WERI-Rb-1 (cell line): ENCODE measurements at regions not wholly inside any gene's neighbourhood (a gene's known extent, or its start where the extent isn't known, plus 50 kb on each side); places are given as distances from the start of the nearest gene placed in this dataset.

Experiments
- DNase-seq: peaks from one replicate; pipeline ENCODE4 v3.0.0-alpha.2; 2020
- H3K27ac ChIP-seq: fragments of 250-450 bp; sonication (Bioruptor Pico); 2 replicates; pipeline ENCODE4 v1.5.1; 2020; ENCODE audit warnings: mild to moderate bottlenecking, moderate library complexity
- H3K27me3 ChIP-seq: fragments of 250-450 bp; sonication (Bioruptor Pico); 2 replicates; pipeline ENCODE4 v1.5.1; 2021; ENCODE audit warnings: mild to moderate bottlenecking, low read depth, moderate library complexity; ENCODE audit not compliant: insufficient read depth, severe bottlenecking
- H3K36me3 ChIP-seq: fragments of 250-450 bp; sonication (Bioruptor Pico); 2 replicates; pipeline ENCODE4 v1.5.1; 2020; ENCODE audit warnings: mild to moderate bottlenecking, moderate library complexity
- H3K4me3 ChIP-seq: 2 replicates; pipeline ENCODE4 v1.5.1; 2011; ENCODE audit warnings: low read depth, mild to moderate bottlenecking, control low read depth, low read length
- H3K9me3 ChIP-seq: fragments of 250-450 bp; sonication (Bioruptor Pico); 2 replicates; pipeline ENCODE4 v1.5.1; 2021; ENCODE audit warnings: mild to moderate bottlenecking, moderate library complexity; ENCODE audit not compliant: severe bottlenecking
- TF ChIP-seq, protein P1 (sequence below): IDR thresholded peaks from 2 replicates; pipeline ENCODE4 v1.5.1; 2011; ENCODE audit warnings: low read depth, mild to moderate bottlenecking, control low read depth, inconsistent platforms, low read length

DNA sequence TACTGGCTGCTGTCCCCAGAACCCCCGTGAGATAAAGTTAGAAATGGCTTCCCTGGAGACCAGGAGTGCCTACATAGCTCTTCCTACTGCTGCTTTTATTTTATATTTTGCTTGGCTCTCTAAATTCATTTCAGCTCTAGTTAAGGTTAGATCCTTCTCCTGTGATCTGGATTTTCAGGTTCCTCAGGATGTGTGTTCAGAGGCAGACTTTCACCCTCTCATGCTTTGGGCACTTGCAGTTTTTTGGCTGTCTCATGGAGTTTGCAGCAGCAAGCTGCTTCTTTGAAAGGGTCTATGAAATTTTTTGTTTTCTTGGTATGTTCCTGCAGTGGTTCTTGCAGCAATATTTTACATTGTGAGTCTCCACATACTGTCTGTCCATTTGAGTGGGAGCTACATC is 93.3 kb downstream of the ATP23 start:
- no peak for DNase-seq
- Histone ChIP-seq H3K27ac (no peak overlapping the region), H3K36me3 (no peaks in the 10 kb centered on the region), H3K9me3 (peaks cover 7% of the 10 kb centered on the region), H3K4me3 (no peak overlapping the region), H3K27me3 (peaks cover 3% of the 10 kb centered on the region)
- TF ChIP-seq, protein P1, sequence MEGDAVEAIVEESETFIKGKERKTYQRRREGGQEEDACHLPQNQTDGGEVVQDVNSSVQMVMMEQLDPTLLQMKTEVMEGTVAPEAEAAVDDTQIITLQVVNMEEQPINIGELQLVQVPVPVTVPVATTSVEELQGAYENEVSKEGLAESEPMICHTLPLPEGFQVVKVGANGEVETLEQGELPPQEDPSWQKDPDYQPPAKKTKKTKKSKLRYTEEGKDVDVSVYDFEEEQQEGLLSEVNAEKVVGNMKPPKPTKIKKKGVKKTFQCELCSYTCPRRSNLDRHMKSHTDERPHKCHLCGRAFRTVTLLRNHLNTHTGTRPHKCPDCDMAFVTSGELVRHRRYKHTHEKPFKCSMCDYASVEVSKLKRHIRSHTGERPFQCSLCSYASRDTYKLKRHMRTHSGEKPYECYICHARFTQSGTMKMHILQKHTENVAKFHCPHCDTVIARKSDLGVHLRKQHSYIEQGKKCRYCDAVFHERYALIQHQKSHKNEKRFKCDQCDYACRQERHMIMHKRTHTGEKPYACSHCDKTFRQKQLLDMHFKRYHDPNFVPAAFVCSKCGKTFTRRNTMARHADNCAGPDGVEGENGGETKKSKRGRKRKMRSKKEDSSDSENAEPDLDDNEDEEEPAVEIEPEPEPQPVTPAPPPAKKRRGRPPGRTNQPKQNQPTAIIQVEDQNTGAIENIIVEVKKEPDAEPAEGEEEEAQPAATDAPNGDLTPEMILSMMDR: no peak

DNA sequence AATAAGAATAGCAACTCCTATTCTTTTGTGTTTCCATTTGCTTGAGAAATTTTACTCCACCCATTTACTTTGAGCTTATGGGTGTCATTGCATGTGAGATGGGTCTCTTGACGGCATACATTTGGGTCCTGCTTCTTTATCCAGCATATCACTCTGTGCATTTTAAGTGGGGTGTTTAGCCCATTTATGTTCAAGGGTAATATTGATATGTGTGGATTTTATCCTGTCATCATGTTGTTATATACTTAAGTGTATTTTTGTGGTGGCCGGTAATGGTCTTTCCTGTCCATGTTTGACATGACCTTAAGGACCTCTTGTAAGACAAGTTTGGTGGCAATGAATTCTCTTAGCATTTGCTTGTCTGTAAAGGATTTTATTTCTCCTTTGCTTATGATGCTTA is 100.1 kb downstream of the ATP23 start:
- DNase-seq: no peak
- TF ChIP-seq, protein P1: no peak
- H3K9me3 ChIP-seq: no peaks in the 10 kb centered on the region
- no peaks in the 10 kb centered on the region for H3K27me3 ChIP-seq
- no peaks in the 10 kb centered on the region for H3K36me3 ChIP-seq
- no peak overlapping the region for H3K4me3 ChIP-seq
- no peak overlapping the region for H3K27ac ChIP-seq

DNA sequence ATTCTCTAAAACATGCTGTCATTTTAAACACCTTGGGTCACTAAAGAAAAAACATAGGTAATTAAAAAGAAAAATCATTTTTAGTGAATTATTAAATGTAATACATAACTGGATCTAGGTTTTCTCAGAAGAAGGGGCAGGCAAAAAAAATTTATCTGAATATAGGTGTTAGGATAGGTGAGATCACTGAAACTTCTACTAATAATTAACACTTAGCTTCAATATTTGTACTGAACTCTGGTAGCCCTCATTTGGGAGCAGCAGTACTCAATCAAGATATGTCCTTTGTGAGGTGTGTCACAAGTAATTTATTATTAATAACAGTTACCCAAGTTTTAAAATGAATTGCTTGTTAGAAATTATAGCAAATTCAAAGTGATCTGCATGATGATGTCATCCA is 103.6 kb downstream of the ATP23 start:
- H3K36me3 ChIP-seq: no peaks in the 10 kb centered on the region
- TF ChIP-seq, protein P1: no peak
- no peak overlapping the region for H3K27ac ChIP-seq

DNA sequence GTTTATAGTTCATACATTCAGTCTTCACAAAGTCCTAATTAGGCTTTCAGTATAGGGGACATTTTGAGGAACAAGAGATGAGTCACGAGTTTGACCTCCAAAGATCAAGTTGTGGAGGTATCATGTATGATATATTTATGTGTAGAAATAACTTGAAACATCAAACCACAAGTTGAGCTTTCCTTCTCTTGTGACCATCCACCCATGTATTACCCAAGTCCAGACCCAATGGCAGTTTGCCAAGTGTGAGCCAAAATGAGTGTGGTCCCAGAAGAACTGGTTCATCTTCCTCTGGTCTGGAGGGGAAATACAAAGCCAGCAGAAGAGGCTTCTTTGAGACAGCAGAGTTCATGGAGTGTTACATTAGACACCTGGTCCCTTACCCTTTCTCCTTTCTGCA is 104.9 kb downstream of the ATP23 start:
- Histone ChIP-seq H3K4me3 (no peak overlapping the region), H3K27ac (no peak overlapping the region), H3K36me3 (no peaks in the 10 kb centered on the region), H3K27me3 (no peaks in the 10 kb centered on the region), H3K9me3 (no peaks in the 10 kb centered on the region)
- TF ChIP-seq, protein P1: no peak
- no peak for DNase-seq

More for the DNA sequence above, 103.6 kb downstream of the ATP23 start:
- no peaks in the 10 kb centered on the region for H3K9me3 ChIP-seq
- H3K4me3 ChIP-seq: no peak overlapping the region
- DNase-seq: no peak
- H3K27me3 ChIP-seq: no peaks in the 10 kb centered on the region

DNA sequence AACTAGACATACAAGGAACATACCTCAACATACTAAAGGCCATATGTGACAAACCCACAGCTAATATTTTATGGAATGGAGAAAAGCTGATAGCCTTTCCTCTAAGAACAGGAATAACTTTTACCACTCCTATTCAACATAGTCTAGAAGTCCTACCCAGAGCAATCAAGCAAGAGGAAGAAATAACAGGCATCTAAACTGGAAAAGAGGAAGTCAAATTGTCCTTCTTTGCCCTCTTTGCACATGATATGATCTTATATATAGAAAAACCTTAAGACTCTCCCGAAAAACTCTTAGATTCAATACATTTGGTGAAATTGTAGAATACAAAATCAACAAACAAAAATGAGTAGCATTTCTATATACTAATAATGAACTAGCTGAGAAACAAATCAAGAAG is 110.0 kb downstream of the ATP23 start:
- TF ChIP-seq, protein P1: no peak
- Histone ChIP-seq H3K4me3 (no peak overlapping the region), H3K9me3 (no peaks in the 10 kb centered on the region), H3K36me3 (no peaks in the 10 kb centered on the region), H3K27ac (no peak overlapping the region), H3K27me3 (no peaks in the 10 kb centered on the region)
- DNase-seq: no peak

DNA sequence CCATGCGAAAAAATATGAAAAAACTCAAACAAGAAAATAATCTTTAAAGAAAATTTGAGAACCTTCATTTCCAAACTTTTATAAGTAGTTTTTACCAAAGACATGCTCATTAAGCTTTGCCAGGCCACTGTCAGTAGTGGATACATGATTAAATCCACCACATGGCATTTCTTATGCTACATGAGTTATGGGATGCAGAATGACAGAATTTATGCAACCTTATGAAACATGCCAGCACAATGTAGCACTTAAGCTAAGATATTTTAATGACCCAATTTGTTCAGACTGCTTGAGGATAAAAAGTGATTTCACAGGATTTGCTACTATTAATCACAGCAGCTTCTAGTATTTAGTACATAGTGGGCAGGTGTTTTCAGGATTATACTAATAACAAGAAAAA is 123.3 kb downstream of the ATP23 start:
- H3K27me3 ChIP-seq: no peaks in the 10 kb centered on the region
- H3K9me3 ChIP-seq: no peaks in the 10 kb centered on the region
- H3K27ac ChIP-seq: no peak overlapping the region
- no peaks in the 10 kb centered on the region for H3K36me3 ChIP-seq
- DNase-seq: no peak
- TF ChIP-seq, protein P1: no peak
- no peak overlapping the region for H3K4me3 ChIP-seq
